Cardiac fibroblast (primary cell): ENCODE measurements at regions not wholly inside any gene's neighbourhood (a gene's known extent, or its start where the extent isn't known, plus 50 kb on each side); places are given as distances from the start of the nearest gene placed in this dataset.

Experiments used
- DNase-seq, 2 donors: peaks; one replicate each; pipeline versions ENCODE4 v3.0.0 to v3.0.0-alpha.2; 2010; ENCODE audit warnings: low read depth in 2 of 2
- H3K4me3 ChIP-seq, 2 donors: replicated peaks in 1 of 2; 1 replicate in 1 of 2; 2 replicates in 1 of 2; pipeline ENCODE4 v1.5.1; 2011; ENCODE audit warnings: low read depth in 2 of 2, low read length in 2 of 2, mild to moderate bottlenecking in 2 of 2, moderate library complexity in 1 of 2
- CTCF ChIP-seq: IDR thresholded peaks from one replicate; pipeline ENCODE4 v1.5.1; 2011; ENCODE audit warnings: low read depth, mild to moderate bottlenecking, low read length, inconsistent platforms

- no peak for TF ChIP-seq CTCF
- no peak overlapping the region for H3K4me3 ChIP-seq
- DNase-seq = no peak
Observed at GRCh38 chr15:47862402-47862801, 145.1 kb downstream of the SEMA6D start.

GRCh38 chr15:47866446-47866845 is 149.1 kb downstream of the SEMA6D start:
- H3K4me3 ChIP-seq = no peak overlapping the region
- no peak for TF ChIP-seq CTCF
- DNase-seq = no peak

- no peak overlapping the region for H3K4me3 ChIP-seq
- DNase-seq = peak in 1 of 2 donors; percentile 78
- TF ChIP-seq CTCF = no peak
Observed at GRCh38 chr15:47870300-47870955, 153.1 kb downstream of the SEMA6D start.

- TF ChIP-seq CTCF = no peak
- H3K4me3 ChIP-seq = no peak overlapping the region
- peak; percentile 56 to 87 for DNase-seq
Observed at GRCh38 chr15:47870956-47871625, 153.8 kb downstream of the SEMA6D start.

- DNase-seq = peak; percentile 1 to 18
- no peak overlapping the region for H3K4me3 ChIP-seq
- TF ChIP-seq CTCF = no peak
Observed at GRCh38 chr15:47872208-47872607, 154.9 kb downstream of the SEMA6D start.

- no peak for TF ChIP-seq CTCF
- DNase-seq = peak; percentile 33 to 41
Observed at GRCh38 chr15:47872869-47873432, 155.6 kb downstream of the SEMA6D start.

More at GRCh38 chr15:47872869-47873432, 155.6 kb downstream of the SEMA6D start:
- H3K4me3 ChIP-seq = no peak overlapping the region
